ENCODE measurements at regions not wholly inside any gene's neighbourhood (a gene's known extent, or its start where the extent isn't known, plus 50 kb on each side); places are given as distances from the start of the nearest gene placed in this dataset.

DNA sequence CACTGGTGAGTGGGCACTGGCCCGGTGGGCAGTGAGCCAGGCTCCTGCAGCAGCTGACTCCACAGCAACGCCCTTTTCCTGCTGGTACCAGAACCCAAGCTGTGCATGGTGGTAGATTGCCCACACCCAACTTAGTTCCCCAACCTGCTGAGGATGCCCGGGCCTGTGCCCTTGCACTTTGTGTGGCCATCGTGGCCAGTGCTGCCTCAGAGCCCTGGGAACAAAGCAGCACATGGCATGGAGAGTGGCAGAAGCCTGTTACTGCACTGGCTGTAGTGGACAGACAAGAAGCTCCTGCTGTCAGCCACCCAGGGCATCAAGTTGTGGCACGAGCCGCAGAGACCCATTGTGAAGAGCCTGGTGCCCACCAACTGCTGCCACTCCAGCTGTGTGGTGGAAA is 612.9 kb downstream of the DNAH5 start:
- no peak overlapping the region for H3K4me3 Mint-ChIP-seq (ENCODE audit: unreplicated experiment)
- DNase-seq: no peak
- H3K4me1 Mint-ChIP-seq (ENCODE audit: low read depth, unreplicated experiment): peaks cover 4% of the 10 kb centered on the region
- no peaks in the 10 kb centered on the region for H3K36me3 Mint-ChIP-seq (ENCODE audit: unreplicated experiment)
- H3K27me3 Mint-ChIP-seq (ENCODE audit: unreplicated experiment): peaks cover 2% of the 10 kb centered on the region
- TF ChIP-seq, protein P1, sequence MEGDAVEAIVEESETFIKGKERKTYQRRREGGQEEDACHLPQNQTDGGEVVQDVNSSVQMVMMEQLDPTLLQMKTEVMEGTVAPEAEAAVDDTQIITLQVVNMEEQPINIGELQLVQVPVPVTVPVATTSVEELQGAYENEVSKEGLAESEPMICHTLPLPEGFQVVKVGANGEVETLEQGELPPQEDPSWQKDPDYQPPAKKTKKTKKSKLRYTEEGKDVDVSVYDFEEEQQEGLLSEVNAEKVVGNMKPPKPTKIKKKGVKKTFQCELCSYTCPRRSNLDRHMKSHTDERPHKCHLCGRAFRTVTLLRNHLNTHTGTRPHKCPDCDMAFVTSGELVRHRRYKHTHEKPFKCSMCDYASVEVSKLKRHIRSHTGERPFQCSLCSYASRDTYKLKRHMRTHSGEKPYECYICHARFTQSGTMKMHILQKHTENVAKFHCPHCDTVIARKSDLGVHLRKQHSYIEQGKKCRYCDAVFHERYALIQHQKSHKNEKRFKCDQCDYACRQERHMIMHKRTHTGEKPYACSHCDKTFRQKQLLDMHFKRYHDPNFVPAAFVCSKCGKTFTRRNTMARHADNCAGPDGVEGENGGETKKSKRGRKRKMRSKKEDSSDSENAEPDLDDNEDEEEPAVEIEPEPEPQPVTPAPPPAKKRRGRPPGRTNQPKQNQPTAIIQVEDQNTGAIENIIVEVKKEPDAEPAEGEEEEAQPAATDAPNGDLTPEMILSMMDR (IDR thresholded peaks at IDR 0.05; ENCODE audit: partially characterized antibody, unreplicated experiment): no peak
- no peaks in the 10 kb centered on the region for H3K9me3 Mint-ChIP-seq (ENCODE audit: unreplicated experiment)
- H3K27ac Mint-ChIP-seq (ENCODE audit: unreplicated experiment): no peak overlapping the region

DNA sequence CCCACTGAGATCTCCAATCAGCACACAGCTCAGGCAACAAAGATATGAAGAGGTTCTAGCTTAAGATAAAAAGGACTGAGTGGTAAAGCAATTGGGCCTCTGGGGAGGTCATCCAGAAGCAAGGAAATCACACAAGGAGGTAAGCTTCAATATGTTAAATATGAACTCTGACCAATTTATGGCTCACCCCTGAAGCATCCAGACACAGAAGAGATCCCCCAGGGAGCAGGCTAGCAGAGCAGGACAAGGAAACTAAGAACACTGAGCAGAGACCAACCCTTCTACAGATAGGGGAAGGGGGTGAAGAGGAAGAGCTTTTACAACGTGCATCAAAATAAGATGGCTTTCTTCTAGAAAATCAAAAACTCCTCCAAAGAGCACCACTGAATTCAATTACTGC is 616.2 kb downstream of the DNAH5 start:
- Mint-ChIP-seq H3K9me3 (ENCODE audit: unreplicated experiment) (no peaks in the 10 kb centered on the region), H3K4me1 (ENCODE audit: low read depth, unreplicated experiment) (peaks cover 4% of the 10 kb centered on the region), H3K4me3 (ENCODE audit: unreplicated experiment) (no peak overlapping the region), H3K27me3 (ENCODE audit: unreplicated experiment) (no peaks in the 10 kb centered on the region), H3K36me3 (ENCODE audit: unreplicated experiment) (no peaks in the 10 kb centered on the region), H3K27ac (ENCODE audit: unreplicated experiment) (no peak overlapping the region)
- no peak for DNase-seq
- TF ChIP-seq, protein P1 (IDR thresholded peaks at IDR 0.05; ENCODE audit: partially characterized antibody, unreplicated experiment): no peak

DNA sequence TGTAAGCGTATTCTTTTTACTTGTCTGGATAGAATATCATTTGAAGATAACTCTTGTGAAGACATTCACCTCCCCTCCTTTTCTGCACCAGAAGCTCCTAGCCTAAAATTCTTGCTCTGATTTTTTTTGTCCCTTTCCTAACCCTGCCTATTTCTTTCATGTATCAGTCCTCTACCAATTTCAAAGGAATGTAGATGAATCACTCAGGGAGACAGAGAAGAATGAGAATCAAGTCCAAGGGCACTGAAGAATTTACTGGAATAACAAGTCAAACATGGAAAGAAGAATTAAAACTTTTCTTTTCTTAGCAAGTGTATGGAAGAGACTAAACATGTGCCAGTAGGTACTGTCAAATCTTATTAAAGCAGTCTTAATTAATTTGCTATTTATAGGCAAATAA is 618.7 kb downstream of the DNAH5 start:
- no peak for DNase-seq
- no peaks in the 10 kb centered on the region for H3K36me3 Mint-ChIP-seq (ENCODE audit: unreplicated experiment)
- H3K4me3 Mint-ChIP-seq (ENCODE audit: unreplicated experiment): no peak overlapping the region
- H3K27me3 Mint-ChIP-seq (ENCODE audit: unreplicated experiment): no peaks in the 10 kb centered on the region
- H3K27ac Mint-ChIP-seq (ENCODE audit: unreplicated experiment): no peak overlapping the region
- TF ChIP-seq, protein P1 (IDR thresholded peaks at IDR 0.05; ENCODE audit: partially characterized antibody, unreplicated experiment): no peak
- peaks cover 4% of the 10 kb centered on the region for H3K4me1 Mint-ChIP-seq (ENCODE audit: low read depth, unreplicated experiment)
- H3K9me3 Mint-ChIP-seq (ENCODE audit: unreplicated experiment): no peaks in the 10 kb centered on the region

DNA sequence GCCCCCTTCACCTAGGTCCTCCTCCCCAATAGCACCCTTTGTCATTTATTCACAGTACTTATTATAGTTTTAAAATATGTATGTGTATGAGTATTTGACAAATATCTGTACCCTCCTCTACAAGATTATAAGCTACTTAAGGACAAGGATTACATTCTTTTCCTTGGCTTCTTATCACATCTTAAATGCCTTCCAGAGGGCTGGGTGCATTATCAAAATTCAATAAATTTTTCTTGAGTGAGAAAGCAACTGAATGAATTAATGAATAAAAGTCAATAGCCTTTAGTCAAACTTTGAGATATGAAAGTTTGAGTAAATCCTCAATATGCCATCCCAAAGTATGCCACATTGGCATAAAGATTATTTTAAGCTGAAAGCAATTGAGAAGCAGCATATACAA is 621.7 kb downstream of the DNAH5 start:
- Mint-ChIP-seq H3K27ac (ENCODE audit: unreplicated experiment) (no peak overlapping the region), H3K4me3 (ENCODE audit: unreplicated experiment) (no peak overlapping the region), H3K36me3 (ENCODE audit: unreplicated experiment) (no peaks in the 10 kb centered on the region), H3K4me1 (ENCODE audit: low read depth, unreplicated experiment) (no peaks in the 10 kb centered on the region), H3K27me3 (ENCODE audit: unreplicated experiment) (no peaks in the 10 kb centered on the region), H3K9me3 (ENCODE audit: unreplicated experiment) (no peaks in the 10 kb centered on the region)
- DNase-seq: no peak
- TF ChIP-seq, protein P1 (IDR thresholded peaks at IDR 0.05; ENCODE audit: partially characterized antibody, unreplicated experiment): no peak

DNA sequence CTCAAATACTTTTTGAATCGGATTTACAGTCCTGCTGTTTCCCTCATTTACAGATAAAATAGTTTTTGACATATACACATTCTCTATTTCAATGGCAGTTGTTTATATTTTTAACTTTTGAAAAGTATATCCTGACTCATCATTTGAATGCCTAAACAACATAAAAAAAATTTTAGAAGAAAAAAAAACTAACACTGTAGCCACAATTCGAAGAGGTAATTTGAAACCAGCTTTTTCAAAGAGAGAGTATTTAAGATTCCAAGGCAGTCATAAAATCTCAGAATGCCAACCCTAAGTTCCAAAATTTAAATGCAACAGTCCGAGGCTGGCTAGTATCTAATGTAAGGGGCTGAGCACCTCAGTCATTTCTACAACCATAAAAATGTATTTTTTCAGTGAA is 626.8 kb downstream of the DNAH5 start:
- H3K4me3 Mint-ChIP-seq (ENCODE audit: unreplicated experiment): no peak overlapping the region
- peaks cover 2% of the 10 kb centered on the region for H3K9me3 Mint-ChIP-seq (ENCODE audit: unreplicated experiment)
- H3K4me1 Mint-ChIP-seq (ENCODE audit: low read depth, unreplicated experiment): no peaks in the 10 kb centered on the region
- no peaks in the 10 kb centered on the region for H3K36me3 Mint-ChIP-seq (ENCODE audit: unreplicated experiment)
- H3K27ac Mint-ChIP-seq (ENCODE audit: unreplicated experiment): no peak overlapping the region
- TF ChIP-seq, protein P1 (IDR thresholded peaks at IDR 0.05; ENCODE audit: partially characterized antibody, unreplicated experiment): no peak
- no peak for DNase-seq
- H3K27me3 Mint-ChIP-seq (ENCODE audit: unreplicated experiment): peaks cover 5% of the 10 kb centered on the region
